Testis (tissue), 2 donors: ENCODE measurements at regions not wholly inside any gene's neighbourhood (a gene's known extent, or its start where the extent isn't known, plus 50 kb on each side); places are given as distances from the start of the nearest gene placed in this dataset.

Experiments used
- DNase-seq: peaks from one replicate; pipeline ENCODE4 v3.0.0-alpha.2; 2019
- H3K27ac ChIP-seq, 2 donors: fragments of 200-600 bp; sonication (generic); one replicate each; pipeline ENCODE4 v1.5.1; 2019
- H3K27me3 ChIP-seq: fragments of 200-600 bp; sonication (generic); one replicate; pipeline ENCODE4 v1.5.1; 2019
- H3K36me3 ChIP-seq: fragments of 200-600 bp; sonication (generic); one replicate; pipeline ENCODE4 v1.5.1; 2017; ENCODE audit warnings: low read depth; ENCODE audit errors: missing control alignments
- H3K4me1 ChIP-seq: fragments of 200-600 bp; sonication (generic); one replicate; pipeline ENCODE4 v1.5.1; 2019
- H3K4me3 ChIP-seq, 2 donors: fragments of 200-600 bp; sonication (generic); one replicate each; pipeline ENCODE4 v1.5.1; 2017 to 2019
- H3K9me3 ChIP-seq: fragments of 200-600 bp; sonication (generic); one replicate; pipeline ENCODE4 v1.5.1; 2017
- POLR2A ChIP-seq: fragments of 450-650 bp; IDR thresholded peaks from one replicate; pipeline ENCODE4 v1.6.1; 2017; ENCODE audit warnings: antibody characterized with exemption, mild to moderate bottlenecking, moderate library complexity
- WGBS, 2 donors: methylation state at CpG; one replicate each; pipeline ENCODE4 v1.1.5; 2018; 5-methylcytosine and 5-hydroxymethylcytosine counted together
- intact Hi-C: fragments of 100-400 bp; cut with DNase I; formaldehyde crosslinking; loops from one replicate; pipeline ENCODE4 v1.15.1; 2023; ENCODE audit warnings: low total_unique reads
- TF ChIP-seq, protein P1 (sequence below), 3 experiments: fragments of 450-650 bp in 2 of 3; fragments of 200-600 bp in 1 of 3; sonication (generic) in 1 of 3; IDR thresholded peaks; one replicate each; pipeline ENCODE4 v1.5.1; 2016 to 2019; ENCODE audit warnings: antibody characterized with exemption in 3 of 3, mild to moderate bottlenecking in 2 of 3, moderate library complexity in 1 of 3

DNA sequence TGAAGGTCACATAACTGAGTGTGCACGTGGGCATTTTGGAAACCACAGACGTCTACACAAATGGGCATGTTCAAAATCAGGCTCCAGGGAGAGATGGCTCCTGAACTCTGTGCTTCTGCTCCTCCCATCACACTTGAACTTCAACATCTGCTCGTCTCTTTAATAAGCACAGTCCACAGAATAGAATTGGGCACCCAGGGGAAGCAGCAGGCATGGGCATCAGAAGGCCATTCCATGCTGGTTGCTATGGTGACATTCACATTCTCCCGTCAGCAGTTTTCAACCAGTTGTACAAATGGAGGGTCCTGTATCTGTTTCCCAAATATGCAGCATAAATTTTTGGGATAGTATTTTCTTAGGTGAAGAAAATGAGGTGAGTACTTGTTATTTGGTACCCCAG, 183.7 kb upstream of the COPS8 start:
- no peak overlapping the region for H3K4me3 ChIP-seq
- no peaks in the 10 kb centered on the region for H3K27me3 ChIP-seq
- TF ChIP-seq POLR2A: no peak
- TF ChIP-seq, protein P1, sequence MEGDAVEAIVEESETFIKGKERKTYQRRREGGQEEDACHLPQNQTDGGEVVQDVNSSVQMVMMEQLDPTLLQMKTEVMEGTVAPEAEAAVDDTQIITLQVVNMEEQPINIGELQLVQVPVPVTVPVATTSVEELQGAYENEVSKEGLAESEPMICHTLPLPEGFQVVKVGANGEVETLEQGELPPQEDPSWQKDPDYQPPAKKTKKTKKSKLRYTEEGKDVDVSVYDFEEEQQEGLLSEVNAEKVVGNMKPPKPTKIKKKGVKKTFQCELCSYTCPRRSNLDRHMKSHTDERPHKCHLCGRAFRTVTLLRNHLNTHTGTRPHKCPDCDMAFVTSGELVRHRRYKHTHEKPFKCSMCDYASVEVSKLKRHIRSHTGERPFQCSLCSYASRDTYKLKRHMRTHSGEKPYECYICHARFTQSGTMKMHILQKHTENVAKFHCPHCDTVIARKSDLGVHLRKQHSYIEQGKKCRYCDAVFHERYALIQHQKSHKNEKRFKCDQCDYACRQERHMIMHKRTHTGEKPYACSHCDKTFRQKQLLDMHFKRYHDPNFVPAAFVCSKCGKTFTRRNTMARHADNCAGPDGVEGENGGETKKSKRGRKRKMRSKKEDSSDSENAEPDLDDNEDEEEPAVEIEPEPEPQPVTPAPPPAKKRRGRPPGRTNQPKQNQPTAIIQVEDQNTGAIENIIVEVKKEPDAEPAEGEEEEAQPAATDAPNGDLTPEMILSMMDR (IDR thresholded peaks at IDR 0.05): no peak
- H3K27ac ChIP-seq: no peak overlapping the region
- no peak for DNase-seq
- no peaks in the 10 kb centered on the region for H3K4me1 ChIP-seq
- H3K36me3 ChIP-seq: no peaks in the 10 kb centered on the region
- H3K9me3 ChIP-seq: no peaks in the 10 kb centered on the region
- 81 to 86% methylated on average over 4 of the region's 4 CpGs for WGBS, 2 donors
- intact Hi-C loops: no loop called here

GRCh38 chr2:236903978-236904377, 181.7 kb upstream of the COPS8 start:
- Histone ChIP-seq H3K36me3 (no peaks in the 10 kb centered on the region), H3K4me3 (no peak overlapping the region), H3K27ac (no peak overlapping the region), H3K4me1 (no peaks in the 10 kb centered on the region), H3K9me3 (no peaks in the 10 kb centered on the region), H3K27me3 (no peaks in the 10 kb centered on the region)
- no peak for DNase-seq
- TF ChIP-seq, protein P1 (IDR thresholded peaks at IDR 0.05): no peak
- TF ChIP-seq POLR2A: no peak
- WGBS, 2 donors: 91 to 95% methylated on average over 11 of the region's 11 CpGs
- intact Hi-C loops: no loop called here

DNA sequence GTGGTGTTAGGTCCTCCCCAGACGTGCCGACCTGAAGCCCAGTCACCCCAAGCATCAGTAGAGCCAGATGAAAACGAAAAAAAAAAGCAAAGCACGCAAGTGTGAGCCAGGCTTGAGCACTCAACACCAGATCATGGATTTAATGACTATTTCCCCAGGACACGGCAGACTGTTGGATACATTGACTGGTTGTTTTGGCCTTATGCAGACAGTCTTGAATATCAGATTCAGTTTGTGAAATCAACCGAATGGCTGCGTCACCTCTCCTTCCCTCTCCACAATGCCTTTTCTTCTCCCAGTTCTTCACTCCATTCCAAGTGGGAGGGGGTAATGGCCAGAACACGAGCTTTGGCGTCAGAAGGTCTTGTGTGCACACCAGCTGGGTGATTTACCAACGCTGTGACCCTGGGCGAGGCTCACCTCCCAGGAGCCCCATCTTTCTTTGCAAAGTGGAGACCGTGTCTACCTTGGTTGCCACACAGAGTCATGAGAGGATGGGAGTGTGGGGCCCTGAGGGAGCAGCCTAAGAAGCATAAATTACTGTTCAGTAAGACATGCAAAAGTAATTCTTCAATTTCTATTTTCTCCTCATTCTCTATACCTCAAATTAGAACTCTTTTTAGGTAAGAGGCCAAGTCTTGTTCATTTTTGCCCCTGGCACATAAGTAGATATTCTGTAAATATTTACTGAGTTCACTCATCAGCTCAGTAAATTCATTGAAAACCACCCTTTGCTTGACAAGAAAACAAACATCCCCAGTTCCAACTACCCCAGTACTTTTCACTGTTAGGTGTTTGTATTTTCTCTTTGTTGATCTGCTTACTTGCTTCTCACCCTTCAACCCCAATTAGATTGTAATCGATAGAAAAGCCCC, 181.1 kb upstream of the COPS8 start:
- intact Hi-C loops: no loop called here
- Histone ChIP-seq H3K36me3 (no peaks in the 10 kb centered on the region), H3K9me3 (no peaks in the 10 kb centered on the region), H3K4me1 (no peaks in the 10 kb centered on the region), H3K27me3 (no peaks in the 10 kb centered on the region), H3K27ac (no peak overlapping the region), H3K4me3 (no peak overlapping the region)
- no peak for TF ChIP-seq POLR2A
- TF ChIP-seq, protein P1 (IDR thresholded peaks at IDR 0.05): no peak
- 79 to 82% methylated on average over 12 to 13 of the region's 13 CpGs for WGBS, 2 donors
- DNase-seq: no peak

- no peaks in the 10 kb centered on the region for H3K36me3 ChIP-seq
- H3K4me1 ChIP-seq: no peaks in the 10 kb centered on the region
- H3K27ac ChIP-seq: no peak overlapping the region
- H3K27me3 ChIP-seq: no peaks in the 10 kb centered on the region
- TF ChIP-seq, protein P1 (IDR thresholded peaks at IDR 0.05): no peak
- no peak for TF ChIP-seq POLR2A
- 78 to 91% methylated on average over 8 of the region's 8 CpGs for WGBS, 2 donors
- intact Hi-C loops: no loop called here
- no peaks in the 10 kb centered on the region for H3K9me3 ChIP-seq
- DNase-seq: no peak
- H3K4me3 ChIP-seq: no peak overlapping the region
These were observed 179.7 kb upstream of the COPS8 start for GRCh38 chr2:236905976-236906375.
